ENCODE measurements at regions not wholly inside any gene's neighbourhood (a gene's known extent, or its start where the extent isn't known, plus 50 kb on each side); places are given as distances from the start of the nearest gene placed in this dataset.
"Not testable (repeated sequence)": the region's sequence is repeated elsewhere in the genome, so short reads cannot be mapped to it uniquely, and the experiment has no call there.

GRCh38 chr16:86886651-86887050, 308.3 kb downstream of the FOXL1 start:
- no peak overlapping the region for H3K4me3 Mint-ChIP-seq (ENCODE audit: low read depth)
- no peaks in the 10 kb centered on the region for H3K27me3 Mint-ChIP-seq (ENCODE audit: low read depth)
- no peak for DNase-seq (ENCODE audit: low spot score)
- H3K36me3 Mint-ChIP-seq (ENCODE audit: low read depth) = no peaks in the 10 kb centered on the region
- H3K9me3 Mint-ChIP-seq = peaks cover 5% of the 10 kb centered on the region
- no peak overlapping the region for H3K27ac Mint-ChIP-seq
- intact Hi-C loops (cut with micrococcal nuclease) = no loop called here
- H3K4me1 Mint-ChIP-seq (ENCODE audit: low read depth) = no peaks in the 10 kb centered on the region

GRCh38 chr16:86887416-86887815, 309.1 kb downstream of the FOXL1 start:
- Mint-ChIP-seq H3K27ac (no peak overlapping the region), H3K9me3 (peaks cover 5% of the 10 kb centered on the region), H3K36me3 (ENCODE audit: low read depth) (no peaks in the 10 kb centered on the region), H3K4me1 (ENCODE audit: low read depth) (no peaks in the 10 kb centered on the region), H3K4me3 (ENCODE audit: low read depth) (no peak overlapping the region), H3K27me3 (ENCODE audit: low read depth) (no peaks in the 10 kb centered on the region)
- intact Hi-C loops (cut with micrococcal nuclease) = no loop called here
- DNase-seq (ENCODE audit: low spot score) = no peak

- Mint-ChIP-seq H3K27ac (no peak overlapping the region), H3K27me3 (ENCODE audit: low read depth) (no peaks in the 10 kb centered on the region), H3K4me3 (ENCODE audit: low read depth) (no peak overlapping the region), H3K9me3 (peaks cover 5% of the 10 kb centered on the region), H3K36me3 (ENCODE audit: low read depth) (no peaks in the 10 kb centered on the region), H3K4me1 (ENCODE audit: low read depth) (no peaks in the 10 kb centered on the region)
- intact Hi-C loops (cut with micrococcal nuclease) = no loop called here
- DNase-seq (ENCODE audit: low spot score) = no peak
These were observed 310.1 kb downstream of the FOXL1 start for GRCh38 chr16:86888231-86889053.

- H3K4me3 Mint-ChIP-seq (ENCODE audit: low read depth); intact Hi-C loops (cut with micrococcal nuclease); H3K4me1 Mint-ChIP-seq (ENCODE audit: low read depth); H3K27ac Mint-ChIP-seq; H3K36me3 Mint-ChIP-seq (ENCODE audit: low read depth); H3K9me3 Mint-ChIP-seq; DNase-seq (ENCODE audit: low spot score); H3K27me3 Mint-ChIP-seq (ENCODE audit: low read depth): not testable (repeated sequence)
These were observed 310.7 kb downstream of the FOXL1 start for GRCh38 chr16:86889054-86889366.

GRCh38 chr16:86889974-86890373, 311.6 kb downstream of the FOXL1 start:
- no peak overlapping the region for H3K4me3 Mint-ChIP-seq (ENCODE audit: low read depth)
- no peaks in the 10 kb centered on the region for H3K36me3 Mint-ChIP-seq (ENCODE audit: low read depth)
- peaks cover 5% of the 10 kb centered on the region for H3K9me3 Mint-ChIP-seq
- H3K27ac Mint-ChIP-seq = no peak overlapping the region
- DNase-seq (ENCODE audit: low spot score) = no peak
- intact Hi-C loops (cut with micrococcal nuclease) = no loop called here
- H3K27me3 Mint-ChIP-seq (ENCODE audit: low read depth) = no peaks in the 10 kb centered on the region
- H3K4me1 Mint-ChIP-seq (ENCODE audit: low read depth) = no peaks in the 10 kb centered on the region

- Mint-ChIP-seq H3K4me1 (ENCODE audit: low read depth) (no peaks in the 10 kb centered on the region), H3K36me3 (ENCODE audit: low read depth) (no peaks in the 10 kb centered on the region), H3K9me3 (peaks cover 5% of the 10 kb centered on the region), H3K4me3 (ENCODE audit: low read depth) (no peak overlapping the region), H3K27ac (no peak overlapping the region), H3K27me3 (ENCODE audit: low read depth) (no peaks in the 10 kb centered on the region)
- no peak for DNase-seq (ENCODE audit: low spot score)
- intact Hi-C loops (cut with micrococcal nuclease) = no loop called here
These were observed 312.8 kb downstream of the FOXL1 start for GRCh38 chr16:86891121-86891520.

- DNase-seq (ENCODE audit: low spot score) = no peak
- Mint-ChIP-seq H3K4me1 (ENCODE audit: low read depth) (no peaks in the 10 kb centered on the region), H3K4me3 (ENCODE audit: low read depth) (no peak overlapping the region), H3K27me3 (ENCODE audit: low read depth) (no peaks in the 10 kb centered on the region), H3K27ac (no peak overlapping the region), H3K36me3 (ENCODE audit: low read depth) (no peaks in the 10 kb centered on the region), H3K9me3 (peaks cover 5% of the 10 kb centered on the region)
- intact Hi-C loops (cut with micrococcal nuclease) = no loop called here
These were observed 313.3 kb downstream of the FOXL1 start for GRCh38 chr16:86891631-86892030.

- DNase-seq (ENCODE audit: low spot score) = no peak
- Mint-ChIP-seq H3K36me3 (ENCODE audit: low read depth) (no peaks in the 10 kb centered on the region), H3K27ac (no peak overlapping the region), H3K4me3 (ENCODE audit: low read depth) (no peak overlapping the region), H3K9me3 (peaks cover 5% of the 10 kb centered on the region), H3K4me1 (ENCODE audit: low read depth) (no peaks in the 10 kb centered on the region), H3K27me3 (ENCODE audit: low read depth) (no peaks in the 10 kb centered on the region)
- intact Hi-C loops (cut with micrococcal nuclease) = no loop called here
These were observed 314.2 kb downstream of the FOXL1 start for GRCh38 chr16:86892509-86892908.

- intact Hi-C loops (cut with micrococcal nuclease) = no loop called here
- no peaks in the 10 kb centered on the region for H3K4me1 Mint-ChIP-seq (ENCODE audit: low read depth)
- H3K36me3 Mint-ChIP-seq (ENCODE audit: low read depth) = no peaks in the 10 kb centered on the region
- no peak for DNase-seq (ENCODE audit: low spot score)
- no peak overlapping the region for H3K4me3 Mint-ChIP-seq (ENCODE audit: low read depth)
- peaks cover 5% of the 10 kb centered on the region for H3K9me3 Mint-ChIP-seq
- H3K27ac Mint-ChIP-seq = no peak overlapping the region
- H3K27me3 Mint-ChIP-seq (ENCODE audit: low read depth) = no peaks in the 10 kb centered on the region
These were observed 315.2 kb downstream of the FOXL1 start for GRCh38 chr16:86893506-86893905.

GRCh38 chr16:86894029-86894567, 315.7 kb downstream of the FOXL1 start:
- no peak overlapping the region for H3K27ac Mint-ChIP-seq
- intact Hi-C loops (cut with micrococcal nuclease) = no loop called here
- H3K4me3 Mint-ChIP-seq (ENCODE audit: low read depth) = no peak overlapping the region
- H3K4me1 Mint-ChIP-seq (ENCODE audit: low read depth) = no peaks in the 10 kb centered on the region
- H3K9me3 Mint-ChIP-seq = peaks cover 2% of the 10 kb centered on the region
- H3K36me3 Mint-ChIP-seq (ENCODE audit: low read depth) = no peaks in the 10 kb centered on the region
- no peak for DNase-seq (ENCODE audit: low spot score)
- no peaks in the 10 kb centered on the region for H3K27me3 Mint-ChIP-seq (ENCODE audit: low read depth)

- intact Hi-C loops (cut with micrococcal nuclease) = no loop called here
- H3K9me3 Mint-ChIP-seq = no peaks in the 10 kb centered on the region
- no peaks in the 10 kb centered on the region for H3K36me3 Mint-ChIP-seq (ENCODE audit: low read depth)
- no peaks in the 10 kb centered on the region for H3K27me3 Mint-ChIP-seq (ENCODE audit: low read depth)
- peaks cover 3% of the 10 kb centered on the region for H3K4me1 Mint-ChIP-seq (ENCODE audit: low read depth)
- H3K27ac Mint-ChIP-seq = no peak overlapping the region
- H3K4me3 Mint-ChIP-seq (ENCODE audit: low read depth) = no peak overlapping the region
- DNase-seq (ENCODE audit: low spot score) = no peak
These were observed 316.6 kb downstream of the FOXL1 start for GRCh38 chr16:86894925-86895324.

- H3K9me3 Mint-ChIP-seq = no peaks in the 10 kb centered on the region
- no peaks in the 10 kb centered on the region for H3K27me3 Mint-ChIP-seq (ENCODE audit: low read depth)
- DNase-seq (ENCODE audit: low spot score) = no peak
- no peak overlapping the region for H3K27ac Mint-ChIP-seq
- H3K4me1 Mint-ChIP-seq (ENCODE audit: low read depth) = peaks cover 3% of the 10 kb centered on the region
- H3K4me3 Mint-ChIP-seq (ENCODE audit: low read depth) = no peak overlapping the region
- no peaks in the 10 kb centered on the region for H3K36me3 Mint-ChIP-seq (ENCODE audit: low read depth)
- intact Hi-C loops (cut with micrococcal nuclease) = no loop called here
These were observed 317.3 kb downstream of the FOXL1 start for GRCh38 chr16:86895606-86896005.

- no peaks in the 10 kb centered on the region for H3K9me3 Mint-ChIP-seq
- no peak overlapping the region for H3K4me3 Mint-ChIP-seq (ENCODE audit: low read depth)
- no peak for DNase-seq (ENCODE audit: low spot score)
- H3K4me1 Mint-ChIP-seq (ENCODE audit: low read depth) = peaks cover 6% of the 10 kb centered on the region
- intact Hi-C loops (cut with micrococcal nuclease) = no loop called here
- no peaks in the 10 kb centered on the region for H3K36me3 Mint-ChIP-seq (ENCODE audit: low read depth)
- no peak overlapping the region for H3K27ac Mint-ChIP-seq
- H3K27me3 Mint-ChIP-seq (ENCODE audit: low read depth) = no peaks in the 10 kb centered on the region
These were observed 318.6 kb downstream of the FOXL1 start for GRCh38 chr16:86896976-86897375.

Data from activated T-helper 2 cell treated with anti-CD3 and anti-CD28 coated beads, Interferon-gamma antibody, Interleukin-2, Interleukin-4, amounts not matched to agents 10 μg/mL and 5 μg/mL and 100 μg/mL, durations not matched to agents 14 hours and 24 hours and 36 hours (primary cell).